Left lung (tissue), 4 donors: ENCODE measurements at regions not wholly inside any gene's neighbourhood (a gene's known extent, or its start where the extent isn't known, plus 50 kb on each side); places are given as distances from the start of the nearest gene placed in this dataset.

Source experiments
- ATAC-seq: fragments of 200-7000 bp; cut with Tn5 transposase; one replicate; pipeline ENCODE4 v1.9.1; 2020; ENCODE audit warnings: moderate library complexity
- DNase-seq, 4 donors: peaks; one replicate each; pipeline ENCODE4 v3.0.0-alpha.2; 2013 to 2020
- H3K27ac ChIP-seq, 2 donors: fragments of 200-600 bp; sonication (generic) in 1 of 2; one replicate each; pipeline versions ENCODE4 v1.5.0 to v1.8.0; 2020 to 2021
- H3K27me3 ChIP-seq, 2 donors: fragments of 200-600 bp; sonication (generic) in 1 of 2; one replicate each; pipeline versions ENCODE4 v1.5.0 to v1.8.0; 2020 to 2021
- H3K36me3 ChIP-seq, 2 donors: fragments of 200-600 bp; sonication (generic) in 1 of 2; one replicate each; pipeline versions ENCODE4 v1.5.0 to v1.8.0; 2020 to 2021
- H3K4me1 ChIP-seq, 2 donors: fragments of 200-600 bp; one replicate each; pipeline ENCODE4 v1.8.0; 2021
- H3K4me3 ChIP-seq, 2 donors: fragments of 200-600 bp; sonication (generic) in 1 of 2; one replicate each; pipeline versions ENCODE4 v1.5.0 to v1.8.0; 2020 to 2021; ENCODE audit warnings: mild to moderate bottlenecking in 1 of 2
- H3K9me3 ChIP-seq, 2 donors: fragments of 200-600 bp; sonication (generic) in 1 of 2; one replicate each; pipeline versions ENCODE4 v1.5.0 to v1.8.0; 2020 to 2021
- CTCF ChIP-seq, 2 donors: fragments of 200-600 bp; sonication (generic) in 1 of 2; IDR thresholded peaks; one replicate each; pipeline versions ENCODE4 v1.5.0 to v1.8.0; 2021; ENCODE audit warnings: antibody characterized with exemption in 2 of 2
- intact Hi-C, 2 donors: fragments of 100-400 bp; cut with DNase I; formaldehyde crosslinking; loops; one replicate each; pipeline versions ENCODE4 v1.11.2 to v1.14.2; 2022
- donor health status: DM: no; HTN: yes; CAD: no.
- donor health status: DM: no; HTN: no; CAD: no.

GRCh38 chr7:24059775-24060174, 224.2 kb upstream of the NPY start:
- no peaks in the 10 kb centered on the region for H3K27me3 ChIP-seq
- H3K4me1 ChIP-seq, result no peaks in the 10 kb centered on the region
- no peak for TF ChIP-seq CTCF (IDR thresholded peaks at IDR 0.05)
- H3K27ac ChIP-seq, result no peak overlapping the region
- no peak for ATAC-seq
- H3K9me3 ChIP-seq, result peaks cover 0 to 7% of the 10 kb centered on the region in 2 donors
- H3K36me3 ChIP-seq, result no peaks in the 10 kb centered on the region
- intact Hi-C loops, result no loop called here
- no peak for DNase-seq
- no peak overlapping the region for H3K4me3 ChIP-seq

GRCh38 chr7:24063721-24064120, 220.3 kb upstream of the NPY start:
- ATAC-seq (no peak), DNase-seq (no peak)
- Histone ChIP-seq H3K4me3 (no peak overlapping the region), H3K27me3 (no peaks in the 10 kb centered on the region), H3K4me1 (no peaks in the 10 kb centered on the region), H3K9me3 (peaks cover 0 to 8% of the 10 kb centered on the region in 2 donors), H3K36me3 (no peaks in the 10 kb centered on the region), H3K27ac (no peak overlapping the region)
- intact Hi-C loops, result no loop called here
- TF ChIP-seq CTCF (IDR thresholded peaks at IDR 0.05), result no peak

- Histone ChIP-seq H3K4me3 (no peak overlapping the region), H3K9me3 (peaks cover 0 to 2% of the 10 kb centered on the region in 2 donors), H3K4me1 (no peaks in the 10 kb centered on the region), H3K27ac (no peak overlapping the region), H3K27me3 (no peaks in the 10 kb centered on the region), H3K36me3 (no peaks in the 10 kb centered on the region)
- DNase-seq (no peak), ATAC-seq (no peak)
- no peak for TF ChIP-seq CTCF (IDR thresholded peaks at IDR 0.05)
- intact Hi-C loops, result no loop called here
Measured at GRCh38 chr7:24069751-24070150, 214.2 kb upstream of the NPY start.

GRCh38 chr7:24073651-24074420, 210.2 kb upstream of the NPY start:
- Histone ChIP-seq H3K27ac (no peak overlapping the region), H3K4me3 (no peak overlapping the region), H3K27me3 (no peaks in the 10 kb centered on the region), H3K9me3 (no peaks in the 10 kb centered on the region), H3K36me3 (no peaks in the 10 kb centered on the region), H3K4me1 (no peaks in the 10 kb centered on the region)
- DNase-seq, result no peak
- intact Hi-C loops, result no loop called here
- no peak for TF ChIP-seq CTCF (IDR thresholded peaks at IDR 0.05)
- ATAC-seq, result no peak

- Histone ChIP-seq H3K4me1 (no peaks in the 10 kb centered on the region), H3K9me3 (no peaks in the 10 kb centered on the region), H3K36me3 (no peaks in the 10 kb centered on the region), H3K27me3 (no peaks in the 10 kb centered on the region), H3K4me3 (no peak overlapping the region), H3K27ac (no peak overlapping the region)
- no peak for TF ChIP-seq CTCF (IDR thresholded peaks at IDR 0.05)
- no peak for ATAC-seq
- DNase-seq, result no peak
- intact Hi-C loops, result no loop called here
Measured at GRCh38 chr7:24075426-24075810, 208.6 kb upstream of the NPY start.
